Suppressor macrophage (primary cell): ENCODE measurements at regions not wholly inside any gene's neighbourhood (a gene's known extent, or its start where the extent isn't known, plus 50 kb on each side); places are given as distances from the start of the nearest gene placed in this dataset.

Source experiments
- DNase-seq, 4 experiments: peaks; one replicate each; pipeline ENCODE4 v3.0.0-alpha.2; 2020 to 2022

DNA sequence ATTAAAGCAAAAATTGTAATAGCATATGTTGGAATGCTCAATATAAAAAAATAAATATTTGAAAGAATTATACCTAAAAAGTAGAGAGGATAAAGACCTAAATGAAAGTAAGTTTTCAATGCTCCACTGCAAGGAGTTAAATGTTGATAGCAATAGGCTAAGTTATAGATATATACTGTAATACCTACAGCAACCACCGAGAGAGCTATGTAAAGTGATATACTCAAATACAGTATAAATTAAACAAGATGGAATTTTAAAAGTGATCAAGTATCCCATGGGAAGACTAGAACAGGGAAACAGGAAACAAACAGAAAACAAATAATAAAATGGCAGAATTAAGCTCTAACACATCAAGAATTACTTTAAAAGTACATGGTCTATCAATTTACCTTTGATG lies 73.9 kb downstream of the CASP3 start:
- peak in 2 of 4 experiments; percentile 6 to 19 for DNase-seq

DNA sequence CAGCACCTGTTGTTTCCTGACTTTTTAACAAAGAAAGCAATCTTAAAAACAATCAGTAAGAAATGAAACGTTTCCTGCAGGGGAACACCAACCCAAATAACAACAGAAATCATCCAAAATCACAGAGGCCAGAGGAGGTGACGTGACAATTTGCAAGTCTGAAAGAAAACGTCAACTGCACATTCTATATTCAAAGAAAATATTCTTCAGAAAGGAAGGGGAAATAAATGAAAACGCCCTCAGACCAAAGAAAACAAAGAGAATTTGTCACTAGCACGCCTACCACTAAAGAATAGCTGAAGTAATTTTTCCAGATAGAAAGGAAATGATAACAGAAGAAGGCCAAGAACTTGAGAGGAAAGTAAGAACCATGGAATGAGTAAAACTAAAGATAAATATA lies 74.4 kb downstream of the CASP3 start:
- DNase-seq, result no peak

DNA sequence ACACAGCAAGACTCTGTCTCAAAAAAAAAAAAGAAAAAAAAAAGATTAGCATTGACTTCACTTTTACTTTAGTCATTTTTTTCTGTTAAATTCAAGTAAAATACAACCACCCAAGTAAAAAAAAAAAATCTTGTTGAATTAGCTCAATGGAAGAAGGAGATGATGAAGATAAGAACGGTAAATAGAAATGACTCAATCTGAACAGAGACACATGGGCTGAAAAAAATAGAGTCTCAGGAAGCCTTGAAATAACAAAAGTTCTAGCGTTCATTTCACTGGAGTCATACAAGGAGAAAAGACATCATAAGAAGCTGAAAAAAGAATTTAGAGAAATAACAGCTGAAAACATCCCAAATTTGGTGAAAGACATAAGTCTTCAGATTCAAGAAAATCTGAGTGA lies 75.5 kb downstream of the CASP3 start:
- no peak for DNase-seq

DNA sequence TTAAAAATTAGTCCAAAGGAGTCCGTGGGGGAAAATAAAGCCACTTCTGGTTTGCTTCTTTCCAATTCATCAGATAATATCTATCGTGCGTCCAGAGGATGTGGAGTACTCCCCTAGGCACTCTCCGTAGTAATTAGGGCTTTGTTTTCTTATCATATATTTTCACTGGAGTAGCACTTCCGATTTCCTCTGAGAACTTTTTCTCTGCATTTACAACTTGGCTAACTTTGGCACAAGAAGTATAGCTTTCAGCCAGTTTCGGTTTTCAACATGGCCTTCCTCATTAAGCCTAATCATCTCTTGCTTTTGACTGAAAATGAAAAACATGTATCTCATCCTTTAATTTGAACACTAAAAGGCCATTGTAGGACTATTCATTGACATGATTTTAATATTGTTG lies 80.5 kb downstream of the CASP3 start:
- DNase-seq, result peak in 1 of 4 experiments; percentile 12

DNA sequence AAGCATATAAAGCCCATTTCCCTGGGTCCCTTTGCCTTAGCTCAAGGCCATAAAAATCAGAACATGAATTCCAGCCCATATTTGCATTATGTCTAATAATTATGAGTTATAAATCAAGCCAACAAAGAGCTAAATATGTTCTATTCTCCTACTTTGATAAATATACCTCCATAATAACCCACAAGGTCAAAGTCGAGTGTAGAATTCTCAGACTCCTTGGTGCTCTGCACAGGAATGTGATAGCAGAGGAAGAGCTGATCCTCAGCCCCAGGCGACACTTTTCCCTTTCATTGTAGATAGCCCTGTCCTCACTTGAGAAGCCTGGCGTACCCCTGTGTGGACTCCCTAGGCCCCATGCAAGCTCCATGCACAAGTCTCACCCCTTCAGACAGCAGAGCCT lies 85.6 kb downstream of the CASP3 start:
- DNase-seq, result no peak

DNA sequence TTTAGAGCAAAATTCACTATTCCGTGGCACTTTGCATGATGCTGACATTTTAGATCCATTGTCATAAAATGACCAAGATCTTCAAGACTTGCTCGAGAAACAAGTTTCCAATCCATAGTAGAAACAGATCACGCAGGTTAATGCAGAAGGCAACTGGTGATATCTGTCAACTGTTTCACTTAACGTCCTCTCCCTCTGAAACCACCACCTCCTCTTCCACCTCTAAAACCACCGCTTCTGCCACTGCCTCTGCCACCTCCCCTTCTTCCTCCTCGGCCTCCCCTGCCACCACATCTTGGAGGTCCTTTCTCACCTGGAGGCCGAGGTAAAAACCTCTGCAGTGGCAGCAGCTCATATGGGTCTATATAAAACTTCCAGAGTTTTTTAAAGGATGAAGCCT lies 84.6 kb upstream of the IRF2 start:
- no peak for DNase-seq

DNA sequence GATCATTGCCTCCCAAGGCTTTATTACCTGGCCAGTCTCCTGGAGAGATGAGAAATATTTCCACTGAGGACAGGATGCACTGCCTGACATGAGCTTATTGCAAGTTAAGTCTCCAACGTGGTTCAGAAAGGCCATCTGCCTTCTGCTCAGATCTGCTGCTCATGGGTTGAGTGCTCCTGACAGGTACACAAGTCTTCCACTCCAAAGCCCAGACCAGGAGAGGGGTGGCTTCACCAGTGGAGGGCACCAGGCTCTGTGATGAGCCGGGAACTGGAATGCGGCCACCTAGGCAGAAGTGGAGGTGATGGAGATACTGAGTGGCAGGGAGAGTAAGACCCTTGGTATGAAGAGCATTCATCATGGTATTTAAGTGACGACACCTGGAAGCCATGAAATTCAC lies 79.5 kb upstream of the IRF2 start:
- no peak for DNase-seq

DNA sequence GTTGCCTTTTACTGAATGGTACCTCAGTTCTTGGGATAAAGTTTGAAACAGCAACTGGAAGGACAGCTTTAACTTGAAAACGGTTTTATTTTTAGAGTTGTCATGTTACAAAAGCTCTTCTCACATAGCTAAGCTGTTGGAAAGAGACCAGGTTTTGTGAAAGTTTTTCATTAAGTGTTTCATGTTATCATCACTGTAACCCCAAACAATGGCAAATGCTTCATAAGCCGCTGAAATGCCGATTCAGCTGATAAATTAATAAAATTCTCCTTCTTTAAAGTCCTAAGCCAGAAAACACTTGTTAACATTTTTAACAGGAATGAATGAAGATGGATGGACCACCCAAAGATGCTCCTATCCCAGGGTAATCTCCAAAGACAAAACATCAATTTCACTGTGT lies 76.1 kb upstream of the IRF2 start:
- no peak for DNase-seq

DNA sequence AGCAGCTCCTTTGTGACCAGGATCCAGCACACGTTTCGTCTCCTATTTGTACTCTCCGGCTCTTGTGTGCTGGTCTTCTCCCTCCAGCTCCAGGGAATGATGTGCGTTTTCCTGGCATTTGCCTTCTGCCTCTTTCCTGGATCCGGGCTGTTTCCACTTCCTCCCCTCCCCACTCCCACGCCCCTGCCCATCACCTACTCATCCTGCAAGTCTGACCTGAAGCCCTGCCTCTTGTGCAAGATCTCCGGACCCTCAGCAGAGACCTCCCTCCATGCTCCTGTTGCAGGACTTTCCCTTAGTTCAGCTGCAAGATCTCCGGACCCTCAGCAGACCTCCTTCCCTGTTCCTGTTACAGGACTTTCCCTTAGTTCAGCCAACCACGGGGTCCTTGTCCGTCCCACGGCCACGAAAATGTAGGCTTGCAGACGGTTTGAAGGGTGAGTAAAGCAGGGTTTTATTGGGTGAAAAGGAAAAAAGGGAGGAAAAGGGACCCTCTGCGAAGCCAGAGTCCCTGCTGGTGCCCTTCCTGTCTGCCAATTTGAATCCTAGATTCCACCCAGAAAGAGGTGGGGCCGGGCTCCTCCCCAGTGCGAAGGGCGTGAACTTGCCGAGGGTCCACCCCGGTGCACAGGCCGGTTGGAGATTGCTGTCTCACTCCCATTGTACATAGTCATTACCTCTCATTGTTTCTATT lies 74.4 kb upstream of the IRF2 start:
- DNase-seq, result no peak

DNA sequence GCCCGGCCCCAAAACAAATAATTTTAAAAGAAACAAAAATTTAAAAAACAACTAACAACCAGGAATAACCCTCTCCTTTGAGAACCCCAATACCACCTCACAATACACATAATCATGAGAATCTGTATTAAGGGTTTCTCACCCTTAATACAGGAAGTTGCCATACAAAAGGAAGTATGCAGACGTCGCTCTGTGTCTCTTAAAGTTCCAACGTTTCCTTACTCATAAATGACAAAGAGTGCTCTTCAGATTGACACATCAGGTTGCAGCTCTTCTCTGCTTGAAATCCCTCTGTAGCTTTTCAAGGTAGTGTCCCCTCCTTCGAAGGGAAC lies 73.9 kb upstream of the IRF2 start:
- DNase-seq, result peak; percentile 45 to 74 (median 56)

DNA sequence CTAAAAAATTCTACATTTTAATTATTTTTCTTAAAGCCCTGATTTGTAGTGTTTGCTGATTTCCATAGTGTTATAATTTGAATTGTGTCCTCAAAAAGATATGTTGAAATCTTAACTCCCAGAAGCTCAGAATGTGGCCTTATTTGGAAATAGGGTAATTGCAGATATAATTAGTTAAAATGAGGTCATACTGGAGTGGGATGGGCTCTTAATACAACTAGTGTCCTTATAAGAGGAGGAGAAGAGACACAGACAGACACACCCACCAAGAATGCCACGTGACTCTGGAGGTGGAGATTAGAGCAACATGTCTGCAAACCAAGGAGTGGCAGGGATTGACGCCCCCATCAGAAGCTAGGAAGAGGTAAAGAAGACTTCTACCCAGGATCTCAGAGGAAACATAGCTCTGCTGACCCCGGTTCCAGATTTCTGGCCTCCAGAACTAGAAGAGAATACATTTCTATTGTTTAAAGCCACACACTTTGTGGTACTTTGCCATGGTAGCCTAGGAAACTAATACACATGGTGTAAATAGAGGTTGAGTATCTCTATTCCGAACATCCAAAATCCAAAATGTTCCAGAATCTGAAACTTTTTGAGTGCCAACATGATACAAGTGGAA lies 70.5 kb upstream of the IRF2 start:
- peak in 3 of 4 experiments; percentile 52 to 58 (median 53) for DNase-seq

DNA sequence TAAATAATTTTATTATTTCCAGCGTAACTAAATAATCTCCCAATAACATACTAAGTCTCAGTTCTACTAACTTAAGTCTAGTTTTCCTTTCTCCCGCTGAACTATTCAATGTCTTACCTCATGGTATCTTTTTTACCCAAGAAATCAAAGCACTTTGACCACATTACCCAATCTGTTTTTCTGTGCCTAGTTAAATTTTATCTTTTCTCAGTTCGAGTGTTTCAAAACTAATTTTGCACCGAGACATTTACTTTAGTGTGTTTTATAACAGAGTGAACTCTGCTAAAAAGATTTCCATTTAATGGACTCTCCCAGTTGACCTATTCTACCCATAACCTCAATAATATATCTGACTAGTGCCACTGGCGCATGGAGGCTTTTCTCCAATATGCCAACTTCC lies 67.6 kb upstream of the IRF2 start:
- DNase-seq, result no peak

DNA sequence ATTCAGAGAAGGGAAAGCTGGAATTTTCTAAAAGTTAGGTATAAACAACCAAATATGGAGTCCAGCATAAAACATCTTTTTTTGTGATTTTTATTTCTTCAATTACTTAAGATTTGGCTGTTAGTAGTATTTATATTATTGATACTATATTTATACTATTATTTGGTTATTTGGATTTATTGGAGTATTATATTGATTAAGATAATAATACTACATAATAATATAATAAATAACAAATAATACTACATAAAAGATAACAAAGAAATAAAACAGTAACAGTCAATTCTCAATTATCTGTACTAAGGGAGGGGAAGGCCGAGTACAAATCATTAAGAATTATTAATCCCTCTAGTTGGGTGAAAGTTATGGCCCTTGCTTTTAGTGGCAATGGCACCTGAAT lies 66.0 kb upstream of the IRF2 start:
- DNase-seq, result no peak

DNA sequence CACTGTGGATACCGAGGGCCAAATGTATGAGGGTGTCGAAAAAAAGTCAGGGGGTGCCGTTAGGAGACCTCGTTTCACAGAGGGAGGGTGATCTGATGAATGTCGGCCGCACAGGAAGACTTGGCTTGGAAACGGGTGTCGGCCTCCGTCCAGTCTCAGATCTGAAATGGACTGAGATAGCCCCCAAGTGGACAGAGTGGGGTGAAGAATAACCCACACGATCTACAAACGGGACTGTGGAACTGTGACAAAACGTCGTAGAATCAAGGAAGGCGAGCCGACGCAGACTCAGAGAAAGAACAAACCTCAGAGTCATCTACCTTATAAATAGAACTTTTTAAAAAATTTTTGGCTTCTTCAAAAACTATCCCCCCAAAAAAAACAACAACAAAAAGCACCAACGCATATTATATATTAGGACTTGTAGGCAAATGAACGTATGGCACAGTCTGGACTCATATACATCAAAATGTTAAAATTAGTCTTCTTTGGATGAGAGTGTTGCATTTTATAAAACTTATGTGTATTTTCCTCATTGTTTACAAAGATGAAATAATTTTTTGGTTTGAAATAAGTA lies 63.8 kb upstream of the IRF2 start:
- DNase-seq, result peak; percentile 89 to 95 (median 94)

DNA sequence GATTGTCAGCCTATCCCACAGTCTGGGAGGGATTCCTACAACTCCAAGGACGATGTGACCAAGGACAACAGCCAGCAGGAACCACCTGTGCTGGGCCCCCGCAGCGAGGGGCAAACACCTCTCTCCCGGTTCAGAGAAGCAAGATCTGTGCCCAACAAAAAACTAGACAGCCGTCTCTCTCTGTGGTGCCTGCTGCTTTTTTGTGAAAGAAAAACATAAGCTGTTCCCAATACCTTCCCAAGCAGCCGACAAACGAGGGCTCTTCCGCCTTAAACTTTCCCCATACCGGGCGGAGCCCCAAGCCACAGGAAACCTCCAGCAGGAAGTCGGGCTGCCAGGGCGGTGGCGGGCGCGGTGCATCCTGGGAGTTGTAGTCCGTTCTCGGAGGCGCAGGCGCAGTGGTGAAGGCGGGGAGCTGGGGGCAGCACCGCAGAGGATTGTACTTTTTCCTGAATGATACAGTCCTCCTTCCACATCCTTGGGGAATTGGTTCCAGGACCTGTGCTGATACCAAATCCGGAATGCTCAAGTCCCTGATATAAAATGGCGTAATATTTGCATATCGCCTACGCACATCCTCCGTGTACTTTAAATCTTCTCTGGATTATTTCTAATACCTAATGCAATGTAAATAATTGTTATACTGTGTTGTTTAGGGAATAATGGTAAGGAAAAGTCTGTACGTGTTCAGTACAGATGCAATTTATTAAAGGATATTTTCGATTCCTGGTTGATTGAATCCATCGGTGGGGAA lies 63.1 kb upstream of the IRF2 start:
- DNase-seq, result peak; percentile 95 to 98 (median 96)

DNA sequence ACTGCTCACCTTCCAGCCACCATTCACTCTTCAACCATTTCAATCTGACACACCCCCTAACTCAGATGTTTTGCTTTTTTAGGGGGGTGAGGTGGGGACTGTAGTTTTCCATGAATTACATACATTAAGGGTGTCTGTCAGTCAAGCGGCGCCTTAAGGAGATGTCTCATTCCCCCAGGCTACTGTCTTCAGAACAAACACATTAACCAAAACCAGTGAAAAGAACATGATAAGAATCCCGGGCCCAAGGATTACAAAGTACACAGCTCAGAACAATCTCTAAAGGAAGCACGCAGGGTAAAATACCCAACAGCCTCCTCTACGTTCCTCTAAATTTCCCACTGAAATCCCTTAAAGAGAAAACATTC lies 62.5 kb upstream of the IRF2 start:
- DNase-seq, result peak in 1 of 4 experiments; percentile 34

DNA sequence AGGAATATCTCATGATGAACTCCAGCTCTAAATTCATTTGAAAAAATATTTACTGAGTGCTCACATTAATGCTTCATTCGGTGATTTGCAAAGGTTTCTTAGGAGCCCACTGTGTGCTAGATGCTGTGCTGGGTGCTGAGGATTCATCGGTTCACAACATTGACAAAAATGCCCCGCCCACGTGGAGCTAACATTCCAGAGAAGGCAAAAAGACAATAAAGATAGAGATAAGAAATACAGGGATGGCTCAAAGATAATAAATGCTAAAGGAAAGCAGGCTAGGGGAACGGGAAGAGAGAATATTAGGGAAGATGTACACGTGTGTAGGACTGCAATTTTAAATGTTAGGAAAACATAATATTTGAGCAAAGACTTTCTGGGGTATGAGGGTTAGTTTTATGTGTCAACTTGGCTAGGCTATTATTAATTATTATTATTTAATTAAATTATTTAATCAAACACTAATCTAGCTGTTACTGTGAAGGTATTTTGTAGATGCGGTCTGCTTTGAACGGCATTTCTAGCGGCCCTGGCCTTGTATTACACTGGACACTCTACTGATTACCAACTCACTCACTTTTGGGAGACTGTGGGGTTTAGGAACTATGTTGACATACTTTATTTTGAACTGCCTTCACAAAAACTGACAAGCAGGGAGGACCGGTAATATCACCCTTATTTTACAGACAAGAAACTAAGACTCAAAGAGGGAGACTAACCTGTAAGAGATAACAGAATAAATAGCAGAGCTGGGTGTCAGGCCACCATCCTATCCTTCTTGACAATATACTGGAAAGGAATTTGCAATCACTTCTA lies 61.9 kb upstream of the IRF2 start:
- DNase-seq, result peak in 1 of 4 experiments; percentile 32

DNA sequence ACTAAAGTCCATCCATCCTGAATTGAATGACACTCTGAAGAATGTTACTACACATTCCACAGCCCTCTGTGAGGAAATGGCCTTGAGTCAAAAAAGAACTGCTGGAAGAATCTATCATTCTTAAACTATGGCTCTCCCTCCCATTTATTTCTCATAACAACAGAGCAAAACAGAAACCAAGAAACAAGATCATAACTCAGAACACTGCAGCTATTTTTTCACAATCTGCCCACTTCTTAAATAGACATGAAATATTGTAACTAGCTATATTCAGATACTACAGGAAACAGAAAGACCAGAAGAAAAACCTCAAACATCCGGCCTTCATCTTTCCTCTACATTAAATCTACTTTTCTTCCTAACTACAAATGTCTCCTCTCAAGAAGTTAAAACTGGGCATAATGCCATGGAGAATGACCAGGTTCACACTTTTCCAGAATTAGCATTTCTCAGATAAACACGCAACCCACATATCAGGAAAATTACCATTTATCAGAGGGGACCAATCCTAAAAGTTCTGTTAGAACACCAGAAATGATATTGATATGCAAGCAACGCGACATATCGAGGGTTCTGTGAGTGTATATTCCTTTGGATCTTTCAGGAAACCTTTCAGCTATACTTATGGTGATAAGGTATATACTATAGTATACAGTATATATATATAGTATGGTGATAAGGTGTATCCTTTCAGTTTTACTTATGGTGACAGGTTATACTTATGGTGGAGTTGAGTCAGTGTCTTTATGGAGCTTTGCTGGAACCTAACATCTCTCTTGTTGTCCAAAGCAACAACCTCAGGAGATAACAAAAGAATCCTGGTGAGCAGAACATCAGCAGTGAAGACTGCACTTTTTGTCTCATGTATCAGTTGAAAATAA lies 60.4 kb upstream of the IRF2 start:
- DNase-seq, result peak in 3 of 4 experiments; percentile 20 to 52 (median 40)

DNA sequence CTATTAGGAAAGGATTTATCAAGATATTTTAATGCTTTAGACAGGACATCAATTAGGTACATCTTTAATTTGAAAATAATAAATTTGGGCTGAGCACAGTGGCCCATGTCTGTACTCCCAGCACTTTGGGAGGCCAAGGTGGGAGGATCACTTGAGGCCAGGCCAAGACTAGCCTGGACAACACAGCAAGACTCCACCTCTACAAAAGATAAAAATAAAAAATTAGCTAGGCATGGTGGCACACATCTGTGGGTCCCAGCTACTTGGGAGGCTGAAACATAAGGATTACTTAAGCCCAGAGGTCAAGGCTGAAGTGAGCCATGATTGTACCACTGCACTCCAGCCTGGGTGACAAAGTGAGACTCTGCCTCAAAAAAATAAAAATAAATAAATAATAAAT lies 59.6 kb upstream of the IRF2 start:
- no peak for DNase-seq

DNA sequence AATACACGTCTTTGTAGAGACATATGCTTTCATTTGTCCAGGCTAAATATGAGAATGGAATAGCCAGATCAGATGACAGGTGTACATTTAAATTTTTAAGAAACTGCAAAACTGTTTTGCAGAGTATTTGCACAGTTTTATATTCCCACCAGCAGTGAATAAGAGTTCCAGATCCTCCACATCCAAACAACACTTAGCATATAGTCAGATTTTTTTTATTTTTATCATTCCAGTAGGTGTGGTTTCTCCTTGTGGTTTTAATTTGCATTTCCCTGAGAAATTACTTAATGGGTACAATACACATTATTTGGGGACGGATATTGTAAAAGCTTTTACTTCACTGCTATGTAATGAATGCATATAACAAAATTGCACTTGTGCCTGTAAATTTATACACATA lies 56.7 kb upstream of the IRF2 start:
- no peak for DNase-seq

DNA sequence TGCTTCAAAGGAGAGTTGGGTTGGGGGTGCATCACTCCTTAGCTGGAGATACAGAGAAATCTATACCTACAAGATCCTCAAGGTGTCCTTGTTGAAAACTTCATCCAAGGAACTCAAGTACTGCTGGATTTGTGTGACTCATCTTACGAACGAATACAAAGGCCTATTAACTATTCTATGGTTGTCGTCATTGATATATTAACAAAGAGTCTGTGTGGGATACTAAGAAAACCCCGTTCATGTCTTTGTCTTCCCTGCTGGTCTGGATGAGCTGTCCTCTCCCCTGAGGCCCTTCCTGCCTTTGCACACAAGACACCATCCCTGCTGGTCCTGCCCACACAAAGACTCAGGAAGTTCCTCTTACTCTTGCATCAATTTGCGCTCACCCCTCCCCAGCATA lies 54.9 kb upstream of the IRF2 start:
- DNase-seq, result peak; percentile 44 to 76 (median 70)

DNA sequence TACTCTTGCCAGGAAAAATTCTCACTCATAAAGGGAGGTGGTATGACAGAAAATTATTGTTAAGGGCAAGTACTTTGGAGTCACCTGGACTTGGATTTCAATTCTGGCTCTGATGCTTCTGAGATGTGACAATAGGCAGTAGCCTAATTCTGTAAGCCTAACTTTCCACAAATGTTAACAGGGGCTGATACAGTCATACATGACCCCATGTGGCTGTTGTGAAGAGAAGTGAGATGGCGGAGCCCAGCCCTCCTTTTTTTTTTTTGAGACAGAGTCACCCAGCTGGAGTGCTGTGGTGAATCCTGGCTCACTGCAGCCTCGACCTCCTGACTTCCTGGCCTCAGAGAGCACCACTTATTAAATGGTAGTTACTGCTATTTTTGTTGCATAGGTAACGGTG lies 54.4 kb upstream of the IRF2 start:
- no peak for DNase-seq
